IPS-18c (cell line): ENCODE measurements at regions not wholly inside any gene's neighbourhood (a gene's known extent, or its start where the extent isn't known, plus 50 kb on each side); places are given as distances from the start of the nearest gene placed in this dataset.

Experiments
- H3K4me3 ChIP-seq: 2 replicates; pipeline ENCODE4 v1.7.0; 2013; ENCODE audit warnings: low read depth, mild to moderate bottlenecking, low read length, moderate library complexity; ENCODE audit not compliant: insufficient read depth
- H3K9me3 ChIP-seq: one replicate; pipeline ENCODE4 v1.6.1; 2013; ENCODE audit warnings: mild to moderate bottlenecking, low read length, moderate library complexity; ENCODE audit not compliant: control insufficient read depth, insufficient read depth

DNA sequence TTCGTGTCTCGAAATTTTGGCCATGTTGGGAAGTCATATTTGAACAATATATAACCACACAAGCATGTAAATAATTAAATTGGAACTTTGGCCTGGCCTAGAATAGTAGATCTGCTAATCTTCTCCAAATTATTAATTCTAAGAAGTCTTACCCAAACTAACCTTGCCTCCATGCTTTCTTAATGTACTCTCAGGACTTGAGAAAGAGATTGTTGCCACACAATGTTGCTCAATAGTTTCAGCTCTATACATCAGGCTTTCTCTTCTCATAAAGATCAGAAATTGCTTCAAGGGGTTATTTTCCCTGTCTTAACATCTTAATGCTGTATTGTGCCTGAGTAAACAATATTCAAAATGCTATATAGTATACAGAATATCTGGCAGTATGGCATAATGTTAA is 202.7 kb upstream of the LRIG1 start:
- Histone ChIP-seq H3K4me3 (no peak overlapping the region), H3K9me3 (no peaks in the 10 kb centered on the region)

DNA sequence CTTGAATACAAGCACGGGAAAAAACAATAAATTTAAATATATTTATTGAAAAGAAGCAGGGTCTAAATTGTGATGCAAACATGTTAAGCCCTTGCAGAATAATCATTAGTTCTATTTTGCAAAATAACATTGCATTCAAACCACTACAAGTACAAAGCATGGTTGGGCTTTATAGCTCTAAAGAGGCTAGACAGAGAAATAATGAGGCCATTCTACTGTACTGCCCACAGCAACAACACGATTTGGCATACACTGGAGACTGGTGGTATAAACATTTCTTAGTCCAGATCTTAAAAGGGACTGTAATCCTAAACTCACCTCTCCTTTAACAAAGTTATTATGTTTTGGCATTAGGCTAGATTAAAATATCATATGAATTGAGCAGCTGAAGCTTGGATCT is 204.3 kb upstream of the LRIG1 start:
- H3K4me3 ChIP-seq = no peak overlapping the region
- no peaks in the 10 kb centered on the region for H3K9me3 ChIP-seq

DNA sequence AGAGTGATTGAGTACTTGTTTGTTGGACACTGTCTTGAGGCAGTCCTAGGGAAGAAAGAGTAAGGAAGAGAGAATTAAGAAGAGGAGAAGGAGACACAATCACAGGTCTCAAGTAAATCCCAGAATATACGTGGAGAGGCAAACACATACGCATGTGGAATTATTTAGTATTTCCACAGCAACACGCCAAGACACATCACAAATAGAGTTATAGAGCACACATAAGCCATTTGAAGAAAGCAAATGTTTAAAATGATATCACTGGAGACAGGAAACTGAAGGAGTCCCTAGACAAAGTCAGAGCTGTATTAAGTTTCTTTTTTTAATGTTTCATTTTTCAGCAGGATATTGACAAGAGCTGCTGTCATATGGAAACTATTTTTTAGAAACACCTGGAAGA is 206.1 kb upstream of the LRIG1 start:
- Histone ChIP-seq H3K4me3 (no peak overlapping the region), H3K9me3 (no peaks in the 10 kb centered on the region)

DNA sequence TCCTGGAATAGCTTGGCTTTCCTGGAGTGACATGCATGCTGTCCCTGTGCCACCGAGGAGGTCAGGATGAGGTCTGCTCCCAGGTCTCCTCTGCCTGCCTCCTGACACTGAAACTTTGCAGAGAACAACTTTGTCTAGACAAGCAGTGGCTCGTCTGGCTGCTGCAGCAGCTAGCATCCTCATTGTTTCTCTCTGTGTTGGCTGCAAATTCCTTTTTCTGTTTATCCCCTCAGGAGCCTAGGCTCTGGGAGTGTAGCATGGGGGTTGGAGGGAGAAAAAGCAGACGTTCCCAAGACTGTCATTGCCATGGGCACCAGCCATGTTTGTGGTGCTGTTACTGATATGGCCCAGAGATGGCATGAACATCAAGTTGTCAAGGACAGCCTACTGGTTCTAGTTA is 208.7 kb upstream of the LRIG1 start:
- Histone ChIP-seq H3K9me3 (no peaks in the 10 kb centered on the region), H3K4me3 (no peak overlapping the region)

DNA sequence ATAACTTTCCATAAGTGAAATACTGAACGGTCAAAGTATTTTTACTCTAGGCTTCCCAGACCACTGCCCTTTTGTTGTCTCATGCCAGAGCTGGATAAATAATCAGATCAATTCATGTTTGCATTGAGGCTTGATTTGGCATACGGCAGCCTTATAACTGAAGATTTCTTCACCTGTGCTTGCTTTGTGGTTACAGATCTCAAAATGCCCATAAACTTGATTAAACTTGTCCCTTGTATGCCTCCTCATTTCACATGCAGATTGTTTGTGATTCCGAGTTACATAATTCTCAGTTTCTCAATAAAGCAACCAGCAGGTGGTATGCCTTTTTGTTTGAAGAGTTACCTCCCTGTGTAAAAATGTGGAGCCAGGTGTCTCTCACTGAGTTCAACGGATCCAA is 211.4 kb upstream of the LRIG1 start:
- H3K4me3 ChIP-seq = no peak overlapping the region
- H3K9me3 ChIP-seq = no peaks in the 10 kb centered on the region

DNA sequence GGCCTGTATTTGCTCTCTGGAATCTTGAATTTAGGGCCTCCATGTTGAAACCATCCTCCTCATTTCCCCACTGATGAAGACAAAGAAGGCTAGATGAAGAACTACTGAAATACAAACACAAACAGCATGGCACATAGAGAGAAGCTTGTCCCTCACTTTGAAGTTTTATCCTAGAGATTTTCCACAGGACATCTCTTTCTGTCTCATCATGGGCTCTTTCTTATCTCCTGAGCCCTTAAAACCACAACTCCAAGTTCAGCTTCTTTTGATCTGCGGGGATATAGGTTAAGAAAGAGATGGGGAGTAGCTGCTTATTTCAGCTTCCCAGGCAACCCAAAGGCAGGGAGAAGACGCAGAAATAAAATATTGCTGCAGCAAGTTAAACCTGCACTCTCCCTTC is 213.1 kb upstream of the LRIG1 start:
- no peaks in the 10 kb centered on the region for H3K9me3 ChIP-seq
- H3K4me3 ChIP-seq = no peak overlapping the region

DNA sequence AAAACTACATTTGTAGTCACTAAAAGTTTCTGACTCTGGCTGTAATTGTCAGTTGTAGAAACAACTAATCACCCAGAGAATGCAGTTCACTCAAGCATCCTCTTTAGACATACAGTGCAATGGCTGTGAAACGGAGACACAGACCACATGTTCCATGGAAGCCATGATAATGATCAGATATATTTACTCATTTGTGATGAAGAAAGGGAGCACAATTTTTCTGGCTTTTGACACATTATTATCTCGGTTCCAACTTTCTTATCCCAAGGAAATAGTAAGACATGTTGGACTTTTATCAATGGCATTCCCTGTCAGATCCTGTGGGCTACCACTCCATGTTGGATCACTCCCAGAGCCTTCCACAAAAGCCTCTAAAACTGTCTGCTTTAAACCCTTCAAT is 215.0 kb upstream of the LRIG1 start:
- no peaks in the 10 kb centered on the region for H3K9me3 ChIP-seq

DNA sequence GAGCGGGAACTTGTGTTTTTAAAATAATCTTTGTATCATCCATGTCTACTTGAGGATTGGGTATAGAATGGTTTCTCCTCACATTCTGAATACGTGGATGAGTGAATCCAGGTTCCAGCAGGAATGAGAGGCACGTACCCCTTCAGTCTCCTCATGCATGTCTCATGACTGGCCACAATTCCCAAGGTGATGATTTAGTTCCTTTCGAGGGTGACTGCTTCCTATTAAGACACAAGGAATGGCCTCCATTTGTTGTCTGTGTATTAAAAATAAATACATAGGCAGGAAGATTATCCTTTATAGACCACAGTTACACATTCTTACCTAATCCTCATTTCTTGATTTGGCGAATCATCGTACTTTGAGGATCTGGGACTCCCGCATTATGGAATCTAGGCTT is 217.0 kb upstream of the LRIG1 start:
- Histone ChIP-seq H3K9me3 (no peaks in the 10 kb centered on the region), H3K4me3 (no peak overlapping the region)

More for the DNA sequence above, 215.0 kb upstream of the LRIG1 start:
- H3K4me3 ChIP-seq = no peak overlapping the region

DNA sequence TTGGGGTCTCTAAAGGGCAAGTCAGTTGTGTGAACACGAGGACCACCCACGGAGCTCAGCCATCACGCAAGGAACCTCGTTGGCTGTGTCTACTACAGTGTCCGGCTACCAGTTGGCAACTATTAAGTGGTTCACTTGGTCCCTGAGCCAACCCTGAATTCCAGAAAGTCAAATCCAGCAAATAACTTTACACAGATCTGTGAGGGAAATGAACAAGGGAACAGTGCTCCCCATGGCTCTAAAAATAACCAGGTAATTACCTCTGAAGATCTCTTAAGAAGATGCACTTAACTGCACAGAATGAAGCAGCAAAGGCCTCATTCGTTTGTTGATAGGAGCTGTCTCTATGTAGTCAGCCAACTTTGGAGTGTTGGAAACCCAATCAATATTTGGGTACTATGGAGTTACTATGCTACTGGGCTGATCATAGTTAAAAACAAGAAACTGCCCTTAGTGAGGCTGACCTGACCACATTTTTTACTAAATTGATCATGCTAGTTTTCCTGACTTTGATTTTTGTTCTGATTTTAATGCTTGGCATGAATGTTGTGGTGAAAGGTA is 219.1 kb upstream of the LRIG1 start:
- Histone ChIP-seq H3K4me3 (no peak overlapping the region), H3K9me3 (no peaks in the 10 kb centered on the region)

DNA sequence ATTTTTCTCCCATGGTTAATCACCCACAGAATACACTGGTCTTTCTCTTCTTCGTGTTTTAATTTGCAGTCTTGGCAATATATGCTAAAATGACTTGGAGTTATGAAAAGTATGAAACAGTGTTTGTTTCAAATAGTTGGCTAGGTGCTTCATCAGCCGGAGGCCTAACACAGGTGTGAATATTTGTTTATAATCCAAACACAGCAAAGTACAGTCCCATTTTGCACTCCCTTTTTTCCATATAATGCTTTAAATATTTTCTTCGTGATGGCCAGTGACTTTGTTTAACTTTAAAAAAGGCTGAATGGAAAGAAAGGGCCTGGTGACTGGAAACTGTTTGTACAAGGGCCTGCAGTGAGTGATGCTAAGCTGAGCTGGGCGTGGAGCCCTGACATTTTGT is 219.7 kb upstream of the LRIG1 start:
- H3K4me3 ChIP-seq = no peak overlapping the region
- H3K9me3 ChIP-seq = no peaks in the 10 kb centered on the region

DNA sequence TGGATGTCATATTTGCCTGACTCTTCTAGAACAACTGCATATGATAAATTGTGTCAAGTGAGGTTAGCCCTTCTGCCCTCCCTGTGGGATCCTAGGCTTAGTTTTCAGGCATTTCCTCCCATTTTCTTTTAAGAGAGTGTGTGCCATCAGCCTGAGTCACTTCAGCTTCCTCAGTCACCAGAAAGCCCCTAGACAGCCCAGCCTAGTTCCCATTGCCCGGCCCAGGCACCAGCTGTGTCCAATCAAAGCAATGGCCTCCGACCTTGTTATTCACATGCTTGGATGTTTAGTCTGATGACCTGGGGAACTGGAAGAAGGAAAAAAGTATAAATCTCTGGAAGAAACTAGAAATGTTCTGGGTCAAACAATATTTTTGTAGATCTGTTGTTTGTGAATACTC is 221.9 kb upstream of the LRIG1 start:
- H3K9me3 ChIP-seq = no peaks in the 10 kb centered on the region
- no peak overlapping the region for H3K4me3 ChIP-seq

DNA sequence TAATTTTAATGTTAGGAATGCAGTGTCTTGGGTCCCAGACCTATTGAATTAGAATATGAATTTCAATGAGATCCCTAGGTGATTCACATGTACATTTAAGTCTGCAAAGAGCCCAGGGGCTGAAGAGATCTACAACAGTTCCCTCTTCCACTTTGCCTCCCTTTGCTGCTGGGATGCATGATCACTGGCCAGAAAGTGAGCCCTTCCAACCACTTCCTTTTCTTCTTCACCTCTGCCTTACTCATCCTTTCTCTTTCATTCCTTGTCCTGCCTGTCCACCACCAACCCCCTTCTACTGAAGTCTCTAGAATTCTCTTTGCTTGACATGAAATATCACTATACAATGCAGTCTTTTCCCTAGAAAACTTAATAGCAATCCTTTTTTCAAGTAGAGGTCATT is 222.4 kb upstream of the LRIG1 start:
- Histone ChIP-seq H3K9me3 (no peaks in the 10 kb centered on the region), H3K4me3 (no peak overlapping the region)

DNA sequence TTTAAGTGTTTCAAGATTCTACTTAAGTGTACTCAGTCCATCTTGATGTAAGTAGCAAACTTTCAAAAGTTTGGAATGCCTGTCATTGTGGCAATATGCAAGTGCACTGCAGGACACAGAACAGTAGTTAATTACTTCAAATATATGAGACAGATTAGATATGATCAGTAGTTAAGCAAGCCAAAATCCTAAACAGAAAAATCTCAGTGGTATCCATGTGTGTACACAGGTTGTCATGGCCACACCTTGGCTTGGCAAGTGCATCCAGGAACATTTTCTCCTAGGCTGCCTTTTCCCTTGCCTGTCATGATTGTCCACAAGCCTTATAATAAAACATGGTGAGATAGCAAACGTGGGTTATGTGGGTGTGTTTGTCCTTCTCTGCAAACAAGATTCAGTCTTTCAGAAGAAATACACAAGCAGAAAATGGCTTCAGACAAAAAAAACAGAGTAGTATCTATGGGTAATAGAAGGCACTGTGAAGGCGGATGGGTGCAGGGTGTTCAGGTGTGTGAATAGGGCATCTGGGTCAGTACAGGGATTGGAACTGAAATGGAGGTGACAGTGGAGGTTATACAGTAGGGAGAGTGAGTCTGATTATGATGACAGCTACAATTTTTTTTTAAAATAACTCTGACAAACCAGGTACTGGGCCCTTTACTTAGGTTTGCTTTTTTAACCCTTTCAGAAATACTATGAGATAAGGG is 229.0 kb upstream of the LRIG1 start:
- H3K9me3 ChIP-seq = no peaks in the 10 kb centered on the region
- no peak overlapping the region for H3K4me3 ChIP-seq

DNA sequence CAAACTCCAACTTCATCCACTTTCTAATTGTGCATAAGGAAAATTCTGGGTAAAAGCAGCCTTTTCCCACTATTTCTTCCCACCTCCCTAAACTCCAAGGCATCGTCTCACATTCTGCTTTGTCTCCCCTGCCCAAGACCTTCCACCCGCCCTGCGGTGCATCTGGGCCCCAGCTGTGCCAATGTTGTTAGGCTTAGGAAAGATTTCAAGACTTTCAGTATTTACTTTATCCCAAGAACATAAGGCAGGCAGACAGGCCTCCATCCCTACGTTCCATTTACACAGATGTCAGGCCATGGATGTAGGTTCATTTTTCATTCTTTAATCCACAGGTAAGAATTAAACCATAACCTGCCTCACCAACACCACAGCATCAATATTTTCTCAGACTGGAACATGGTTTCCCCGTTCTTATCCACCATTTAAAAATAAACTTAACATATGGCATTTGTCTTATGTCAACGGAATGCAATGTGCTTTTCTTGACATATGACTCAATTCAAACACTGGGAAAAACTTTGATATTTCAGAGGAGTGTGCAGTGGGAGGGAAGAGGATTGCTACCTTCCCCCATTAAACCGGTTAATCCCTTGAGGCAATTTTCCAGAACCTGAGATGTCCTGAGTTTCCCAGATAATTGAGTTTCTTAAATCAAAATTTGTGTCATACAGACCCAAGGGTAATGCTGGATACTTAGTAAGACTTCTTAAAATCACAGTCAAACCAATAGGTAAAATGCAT is 238.0 kb upstream of the LRIG1 start:
- Histone ChIP-seq H3K4me3 (no peak overlapping the region), H3K9me3 (no peaks in the 10 kb centered on the region)

DNA sequence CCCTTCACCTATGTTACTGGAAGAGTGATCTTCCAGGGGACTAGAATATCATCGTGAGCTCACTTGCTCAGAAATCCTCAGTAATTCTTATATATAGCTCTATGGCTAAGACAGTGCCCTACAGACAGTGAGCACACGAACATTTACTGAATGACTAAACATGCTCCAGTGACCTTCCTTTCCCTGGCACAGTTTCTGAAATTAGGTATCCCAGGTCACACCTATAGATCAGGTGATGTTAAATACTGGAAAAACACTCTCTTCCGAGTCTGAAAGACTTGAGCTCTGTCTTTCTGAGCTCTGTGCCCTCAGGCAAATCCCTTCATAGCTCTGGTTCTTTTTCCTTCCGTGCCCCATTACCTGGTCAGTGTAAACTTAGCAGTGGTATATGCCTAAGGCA is 239.4 kb upstream of the LRIG1 start:
- no peak overlapping the region for H3K4me3 ChIP-seq
- no peaks in the 10 kb centered on the region for H3K9me3 ChIP-seq

DNA sequence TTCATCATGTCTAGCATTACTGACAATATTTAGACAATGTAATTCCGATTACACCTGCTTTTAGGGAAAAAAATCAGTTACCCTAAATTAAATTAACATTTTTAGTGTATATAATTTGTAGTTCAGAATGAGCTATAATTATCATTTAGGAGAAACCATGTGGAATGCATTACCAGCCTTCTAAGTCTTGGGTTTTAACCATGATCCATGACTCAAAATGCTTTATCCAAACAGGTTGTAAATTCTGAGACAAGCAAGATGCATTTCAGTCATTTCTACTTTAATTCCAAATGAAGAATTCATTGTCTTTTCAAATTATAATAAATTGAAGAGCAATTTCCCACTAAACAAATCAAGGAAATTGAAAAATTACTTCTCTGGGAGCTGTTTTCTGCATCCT is 243.7 kb upstream of the LRIG1 start:
- no peaks in the 10 kb centered on the region for H3K9me3 ChIP-seq
- no peak overlapping the region for H3K4me3 ChIP-seq

DNA sequence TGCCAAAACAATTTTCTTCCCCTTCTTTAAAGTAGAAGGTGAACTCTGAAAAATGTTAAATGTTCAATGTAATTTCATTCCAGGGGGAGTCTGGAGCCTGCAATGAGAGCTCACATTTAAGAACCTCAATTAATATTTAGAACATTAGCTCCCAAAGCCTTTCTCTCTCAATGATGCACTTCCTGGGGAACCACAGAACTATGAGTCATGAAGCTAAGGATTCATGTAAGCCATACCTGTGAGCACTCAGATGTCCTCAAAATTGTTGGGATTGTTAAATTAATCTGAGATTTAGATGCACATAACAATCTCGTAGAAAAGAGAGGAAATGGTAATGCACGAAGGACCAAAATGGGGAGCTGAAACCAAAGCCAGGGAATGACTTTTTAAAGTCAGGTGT is 244.2 kb upstream of the LRIG1 start:
- Histone ChIP-seq H3K9me3 (no peaks in the 10 kb centered on the region), H3K4me3 (no peak overlapping the region)

DNA sequence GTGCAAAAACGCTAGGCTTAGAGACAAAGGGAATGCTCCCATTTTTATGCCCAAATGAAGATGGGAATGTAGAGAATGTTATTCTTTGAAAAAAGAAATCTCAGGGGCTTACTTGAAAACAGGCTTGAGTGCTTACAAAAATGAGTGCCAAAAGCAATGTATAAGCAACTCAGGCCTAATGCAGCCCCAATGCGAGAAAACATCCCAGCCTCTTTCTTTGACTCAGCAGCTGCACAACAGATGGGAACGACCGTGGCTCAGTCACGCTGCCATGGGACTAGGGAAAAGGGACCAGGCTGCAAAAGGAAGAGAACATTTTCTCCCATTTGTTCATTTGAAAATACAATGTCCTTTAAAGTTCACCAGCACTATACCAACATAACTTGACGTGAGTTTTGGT is 246.4 kb upstream of the LRIG1 start:
- Histone ChIP-seq H3K4me3 (no peak overlapping the region), H3K9me3 (no peaks in the 10 kb centered on the region)
